NCI-H345 (cell line): ENCODE measurements at regions not wholly inside any gene's neighbourhood (a gene's known extent, or its start where the extent isn't known, plus 50 kb on each side); places are given as distances from the start of the nearest gene placed in this dataset.

Experiments
- DNase-seq: peaks from one replicate; lab custom pipeline; 2025; lab: John Stamatoyannopoulos, UW

- DNase-seq: no peak
These were observed 139.9 kb upstream of the PLET1 start for GRCh38 chr11:112400476-112401014.

- no peak for DNase-seq
These were observed 140.5 kb upstream of the PLET1 start for GRCh38 chr11:112401036-112401769.

- DNase-seq: no peak
These were observed 142.8 kb upstream of the PLET1 start for GRCh38 chr11:112403432-112403831.

GRCh38 chr11:112404112-112404511 lies 143.5 kb upstream of the PLET1 start:
- DNase-seq: peak; percentile 96

- no peak for DNase-seq
These were observed 147.9 kb upstream of the PLET1 start for GRCh38 chr11:112408517-112408916.

GRCh38 chr11:112410325-112410724 lies 149.7 kb upstream of the PLET1 start:
- no peak for DNase-seq

GRCh38 chr11:112412383-112412782 lies 151.7 kb upstream of the PLET1 start:
- DNase-seq: no peak

- DNase-seq: no peak
These were observed 156.7 kb upstream of the PLET1 start for GRCh38 chr11:112417339-112417738.

- no peak for DNase-seq
These were observed 157.8 kb upstream of the PLET1 start for GRCh38 chr11:112418438-112418837.

- DNase-seq: no peak
These were observed 161.2 kb upstream of the PLET1 start for GRCh38 chr11:112421879-112422278.

- no peak for DNase-seq
These were observed 164.5 kb upstream of the PLET1 start for GRCh38 chr11:112425121-112425520.

- DNase-seq: no peak
These were observed 176.4 kb upstream of the PLET1 start for GRCh38 chr11:112437096-112437495.

- no peak for DNase-seq
These were observed 179.0 kb upstream of the PLET1 start for GRCh38 chr11:112439614-112440013.

GRCh38 chr11:112440518-112440917 lies 179.9 kb upstream of the PLET1 start:
- no peak for DNase-seq

- DNase-seq: no peak
These were observed 187.5 kb upstream of the PLET1 start for GRCh38 chr11:112448168-112448567.

GRCh38 chr11:112448806-112449205 lies 188.1 kb upstream of the PLET1 start:
- DNase-seq: no peak

- no peak for DNase-seq
These were observed 190.6 kb upstream of the PLET1 start for GRCh38 chr11:112451250-112451649.

- peak; percentile 9 for DNase-seq
These were observed 193.2 kb upstream of the PLET1 start for GRCh38 chr11:112453601-112454577.

- DNase-seq: no peak
These were observed 194.2 kb upstream of the PLET1 start for GRCh38 chr11:112454841-112455240.

- DNase-seq: no peak
These were observed 195.1 kb upstream of the PLET1 start for GRCh38 chr11:112455791-112456190.

GRCh38 chr11:112457532-112457931 lies 196.9 kb upstream of the PLET1 start:
- no peak for DNase-seq

- DNase-seq: no peak
These were observed 198.3 kb upstream of the PLET1 start for GRCh38 chr11:112459001-112459400.

GRCh38 chr11:112460141-112460540 lies 199.5 kb upstream of the PLET1 start:
- DNase-seq: no peak
